Gastrocnemius medialis (tissue), 4 donors: ENCODE measurements at regions not wholly inside any gene's neighbourhood (a gene's known extent, or its start where the extent isn't known, plus 50 kb on each side); places are given as distances from the start of the nearest gene placed in this dataset.
A peak's percentile ranks its signal among the peaks of the same experiment; 100 is the strongest.

Source experiments
- ATAC-seq, 2 donors: fragments of 150-250 bp; one replicate each; pipeline ENCODE4 v1.9.1; 2016
- DNase-seq, 2 donors: peaks; one replicate each; pipeline ENCODE4 v3.0.0-alpha.2; 2019
- H3K27ac ChIP-seq, 4 donors: fragments of 200-600 bp; sonication (generic); 1 replicate in 1 of 4; 2 replicates in 3 of 4; pipeline ENCODE4 v1.5.1; 2016 to 2018; ENCODE audit warnings: mild to moderate bottlenecking in 2 of 4, moderate library complexity in 1 of 4
- H3K27me3 ChIP-seq, 3 donors: fragments of 200-600 bp; sonication (generic) in 2 of 3; 1 replicate in 1 of 3; 2 replicates in 2 of 3; pipeline versions ENCODE4 v1.5.1 to v1.6.0; 2016 to 2019; ENCODE audit warnings: mild to moderate bottlenecking in 1 of 3, moderate library complexity in 1 of 3
- H3K36me3 ChIP-seq, 2 donors: fragments of 200-600 bp; sonication (generic) in 1 of 2; one replicate each; pipeline ENCODE4 v1.5.1; 2017 to 2018
- H3K4me1 ChIP-seq, 2 donors: fragments of 200-600 bp; sonication (generic) in 1 of 2; one replicate each; pipeline ENCODE4 v1.5.1; 2016 to 2017; ENCODE audit warnings: mild to moderate bottlenecking in 2 of 2
- H3K4me3 ChIP-seq, 4 donors: fragments of 200-600 bp; sonication (generic) in 3 of 4; 1 replicate in 1 of 4; 2 replicates in 3 of 4; pipeline ENCODE4 v1.5.1; 2016 to 2019; ENCODE audit warnings: mild to moderate bottlenecking in 2 of 4
- H3K9me3 ChIP-seq, 3 donors: fragments of 200-600 bp; sonication (generic) in 2 of 3; 1 replicate in 1 of 3; 2 replicates in 2 of 3; pipeline ENCODE4 v1.5.1; 2016 to 2019
- POLR2A ChIP-seq, 2 donors: fragments of 450-650 bp; IDR thresholded peaks; one replicate each; pipeline ENCODE4 v1.6.1; 2017; ENCODE audit warnings: antibody characterized with exemption in 2 of 2, mild to moderate bottlenecking in 2 of 2, moderate library complexity in 2 of 2
- in situ Hi-C, 4 donors: fragments of 200-750 bp; cut with MboI; loops; one replicate each; pipeline versions ENCODE4 v1.15.0 to v1.8.0; 2017; ENCODE audit warnings: low sequenced_read_pairs in 4 of 4
- intact Hi-C: fragments of 100-400 bp; cut with DNase I; formaldehyde crosslinking; loops from one replicate; pipeline ENCODE4 v1.15.1; 2023; ENCODE audit warnings: low total_unique reads
- TF ChIP-seq, protein P1 (sequence below), 5 experiments: fragments of 450-650 bp in 3 of 5; fragments of 200-600 bp in 2 of 5; sonication (generic) in 2 of 5; IDR thresholded peaks in 4 of 5; conservative IDR thresholded peaks in 1 of 5; 1 replicate in 4 of 5; 2 replicates in 1 of 5; pipeline ENCODE4 v1.5.1; 2016 to 2019; ENCODE audit warnings: antibody characterized with exemption in 5 of 5, mild to moderate bottlenecking in 3 of 5, moderate library complexity in 3 of 5

DNA sequence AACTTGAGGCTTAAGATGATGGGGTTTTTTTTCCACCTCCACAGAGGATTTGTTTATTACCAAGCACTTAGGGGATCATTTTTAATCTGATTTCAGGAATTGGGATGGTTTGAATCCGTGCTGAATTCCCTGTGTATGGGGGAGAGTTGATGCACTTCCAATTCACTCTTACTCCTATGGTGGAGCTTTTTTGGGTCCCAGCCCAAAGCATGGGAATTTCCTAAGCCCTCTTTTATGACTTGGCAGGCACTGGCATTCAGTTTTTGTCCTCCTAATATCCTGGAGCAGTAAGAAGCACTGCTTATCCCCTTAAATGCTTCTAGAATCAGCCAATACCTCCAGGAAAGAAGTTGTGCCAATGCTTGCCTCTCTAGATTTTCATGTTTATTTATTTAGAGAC, 78.7 kb downstream of the HYCC1 start:
- ATAC-seq (no peak), DNase-seq (no peak)
- in situ Hi-C loops, result no loop called here
- Histone ChIP-seq H3K36me3 (no peaks in the 10 kb centered on the region), H3K9me3 (no peaks in the 10 kb centered on the region), H3K27ac (no peak overlapping the region), H3K4me1 (peaks cover 13% of the 10 kb centered on the region in 2 donors), H3K4me3 (no peak overlapping the region), H3K27me3 (no peaks in the 10 kb centered on the region)
- intact Hi-C loops, result no loop called here
- TF ChIP-seq, protein P1, sequence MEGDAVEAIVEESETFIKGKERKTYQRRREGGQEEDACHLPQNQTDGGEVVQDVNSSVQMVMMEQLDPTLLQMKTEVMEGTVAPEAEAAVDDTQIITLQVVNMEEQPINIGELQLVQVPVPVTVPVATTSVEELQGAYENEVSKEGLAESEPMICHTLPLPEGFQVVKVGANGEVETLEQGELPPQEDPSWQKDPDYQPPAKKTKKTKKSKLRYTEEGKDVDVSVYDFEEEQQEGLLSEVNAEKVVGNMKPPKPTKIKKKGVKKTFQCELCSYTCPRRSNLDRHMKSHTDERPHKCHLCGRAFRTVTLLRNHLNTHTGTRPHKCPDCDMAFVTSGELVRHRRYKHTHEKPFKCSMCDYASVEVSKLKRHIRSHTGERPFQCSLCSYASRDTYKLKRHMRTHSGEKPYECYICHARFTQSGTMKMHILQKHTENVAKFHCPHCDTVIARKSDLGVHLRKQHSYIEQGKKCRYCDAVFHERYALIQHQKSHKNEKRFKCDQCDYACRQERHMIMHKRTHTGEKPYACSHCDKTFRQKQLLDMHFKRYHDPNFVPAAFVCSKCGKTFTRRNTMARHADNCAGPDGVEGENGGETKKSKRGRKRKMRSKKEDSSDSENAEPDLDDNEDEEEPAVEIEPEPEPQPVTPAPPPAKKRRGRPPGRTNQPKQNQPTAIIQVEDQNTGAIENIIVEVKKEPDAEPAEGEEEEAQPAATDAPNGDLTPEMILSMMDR (IDR thresholded peaks at IDR 0.05 in 4 of 5, conservative IDR thresholded peaks at IDR 0.05 in 1 of 5), result no peak
- TF ChIP-seq POLR2A (IDR thresholded peaks at IDR 0.05), result no peak

- H3K4me3 ChIP-seq, result no peak overlapping the region
- intact Hi-C loops (no loop called here), in situ Hi-C loops (no loop called here)
- ATAC-seq (peak; percentile 44 to 51), DNase-seq (no peak)
- no peaks in the 10 kb centered on the region for H3K27me3 ChIP-seq
- H3K27ac ChIP-seq, result no peak overlapping the region
- H3K36me3 ChIP-seq, result no peaks in the 10 kb centered on the region
- H3K9me3 ChIP-seq, result no peaks in the 10 kb centered on the region
- TF ChIP-seq, protein P1 (IDR thresholded peaks at IDR 0.05 in 4 of 5, conservative IDR thresholded peaks at IDR 0.05 in 1 of 5), result no peak
- no peak for TF ChIP-seq POLR2A (IDR thresholded peaks at IDR 0.05)
- H3K4me1 ChIP-seq, result peaks cover 13% of the 10 kb centered on the region in 2 donors
Observed at GRCh38 chr7:22934473-22935065, 79.4 kb downstream of the HYCC1 start.

GRCh38 chr7:22934023-22934422, 79.9 kb downstream of the HYCC1 start:
- Histone ChIP-seq H3K27ac (no peak overlapping the region), H3K4me1 (peaks cover 13% of the 10 kb centered on the region in 2 donors), H3K4me3 (no peak overlapping the region), H3K36me3 (no peaks in the 10 kb centered on the region), H3K9me3 (no peaks in the 10 kb centered on the region), H3K27me3 (no peaks in the 10 kb centered on the region)
- intact Hi-C loops (no loop called here), in situ Hi-C loops (no loop called here)
- no peak for DNase-seq
- TF ChIP-seq POLR2A (IDR thresholded peaks at IDR 0.05), result no peak
- TF ChIP-seq, protein P1 (IDR thresholded peaks at IDR 0.05 in 4 of 5, conservative IDR thresholded peaks at IDR 0.05 in 1 of 5), result no peak
- peak; percentile 28 to 60 for ATAC-seq

GRCh38 chr7:22932896-22933295, 81.0 kb downstream of the HYCC1 start:
- Histone ChIP-seq H3K9me3 (no peaks in the 10 kb centered on the region), H3K27ac (no peak overlapping the region), H3K36me3 (no peaks in the 10 kb centered on the region), H3K4me1 (peaks cover 13% of the 10 kb centered on the region in 2 donors), H3K27me3 (no peaks in the 10 kb centered on the region), H3K4me3 (no peak overlapping the region)
- no peak for DNase-seq
- ATAC-seq, result no peak
- in situ Hi-C loops, result no loop called here
- TF ChIP-seq POLR2A (IDR thresholded peaks at IDR 0.05), result no peak
- TF ChIP-seq, protein P1 (IDR thresholded peaks at IDR 0.05 in 4 of 5, conservative IDR thresholded peaks at IDR 0.05 in 1 of 5), result no peak
- intact Hi-C loops, result no loop called here

GRCh38 chr7:22931011-22931410, 82.9 kb downstream of the HYCC1 start:
- peaks cover 13% of the 10 kb centered on the region in 2 donors for H3K4me1 ChIP-seq
- DNase-seq, result no peak
- no peaks in the 10 kb centered on the region for H3K9me3 ChIP-seq
- in situ Hi-C loops (no loop called here), intact Hi-C loops (no loop called here)
- no peak overlapping the region for H3K27ac ChIP-seq
- no peaks in the 10 kb centered on the region for H3K36me3 ChIP-seq
- ATAC-seq, result no peak
- no peak for TF ChIP-seq POLR2A (IDR thresholded peaks at IDR 0.05)
- H3K27me3 ChIP-seq, result no peaks in the 10 kb centered on the region
- H3K4me3 ChIP-seq, result no peak overlapping the region
